Ovary (tissue), 7 donors: ENCODE measurements at regions not wholly inside any gene's neighbourhood (a gene's known extent, or its start where the extent isn't known, plus 50 kb on each side); places are given as distances from the start of the nearest gene placed in this dataset.

ENCODE experiments used
- DNase-seq, 5 donors: peaks; one replicate each; pipeline ENCODE4 v3.0.0-alpha.2; 2019 to 2020
- H3K27ac ChIP-seq, 2 donors: fragments of 200-600 bp; one replicate each; pipeline versions ENCODE4 v1.5.1 to v1.8.0; 2019 to 2022
- H3K27me3 ChIP-seq: fragments of 200-600 bp; one replicate; pipeline ENCODE4 v1.8.0; 2022
- H3K36me3 ChIP-seq: fragments of 200-600 bp; sonication (generic); one replicate; pipeline ENCODE4 v1.5.1; 2019
- H3K4me1 ChIP-seq: one replicate; pipeline ENCODE4 v1.8.1; 2013; ENCODE audit warnings: mild to moderate bottlenecking, moderate library complexity; ENCODE audit not compliant: insufficient read depth
- H3K4me3 ChIP-seq: fragments of 200-600 bp; sonication (generic); one replicate; pipeline ENCODE4 v1.5.1; 2017
- H3K9me3 ChIP-seq, 2 donors: fragments of 200-600 bp in 1 of 2; sonication (generic) in 1 of 2; one replicate each; pipeline versions ENCODE4 v1.5.1 to v1.8.1; 2013 to 2019; ENCODE audit warnings: mild to moderate bottlenecking in 1 of 2, moderate library complexity in 1 of 2
- CTCF ChIP-seq, 3 donors: fragments of 450-650 bp in 2 of 3; fragments of 200-600 bp in 1 of 3; IDR thresholded peaks; one replicate each; pipeline versions ENCODE4 v1.5.1 to v1.8.0; 2016 to 2022; ENCODE audit warnings: antibody characterized with exemption in 3 of 3, mild to moderate bottlenecking in 1 of 3
- EP300 ChIP-seq: sonication (generic); formaldehyde crosslinking; IDR thresholded peaks from one replicate; pipeline ENCODE4 v1.6.1; 2017; ENCODE audit warnings: antibody characterized with exemption
- POLR2A ChIP-seq: fragments of 450-650 bp; IDR thresholded peaks from one replicate; pipeline ENCODE4 v1.6.1; 2017; ENCODE audit warnings: antibody characterized with exemption, mild to moderate bottlenecking, moderate library complexity
- WGBS, 3 donors: extraction: QIAGEN DNeasy Blood & Tissue Kit in 1 of 3; methylation state at CpG; one replicate each; pipeline versions ENCODE4 v1.1.5 to v1.1.7; 2013 to 2017; 5-methylcytosine and 5-hydroxymethylcytosine counted together
- intact Hi-C, 4 donors: fragments of 100-400 bp; cut with DNase I; formaldehyde crosslinking; loops; one replicate each; pipeline versions ENCODE4 v1.11.0 to v1.15.1; 2022 to 2023
- donor health status: DM: no; HTN: no; CAD: no; lungs with moderate emphysema.
- donor health status: DM: no; HTN: no; CAD: no.
- donor health status: Bipolar disorder and iron deficiency.
- donor health status: DM: no; HTN: no; CAD: no.
- donor health status: DM: yes; HTN: yes; CAD: no.

- no peaks in the 10 kb centered on the region for H3K9me3 ChIP-seq
- intact Hi-C loops: no loop called here
- no peaks in the 10 kb centered on the region for H3K36me3 ChIP-seq
- no peaks in the 10 kb centered on the region for H3K4me1 ChIP-seq
- no peak overlapping the region for H3K4me3 ChIP-seq
- H3K27me3 ChIP-seq: no peaks in the 10 kb centered on the region
- no peak overlapping the region for H3K27ac ChIP-seq
- 70 to 78% (median 70%) methylated on average over 4 of the region's 4 CpGs for WGBS, 3 donors
- TF ChIP-seq EP300 (no peak), CTCF (IDR thresholded peaks at IDR 0.05) (no peak), POLR2A (no peak)
- no peak for DNase-seq
Observed at GRCh38 chr21:26751305-26751704, 93.9 kb downstream of the ADAMTS1 start.

GRCh38 chr21:26748066-26748465 is 97.1 kb downstream of the ADAMTS1 start:
- TF ChIP-seq CTCF (IDR thresholded peaks at IDR 0.05): no peak
- TF ChIP-seq POLR2A: no peak
- TF ChIP-seq EP300: no peak
- Histone ChIP-seq H3K27ac (no peak overlapping the region), H3K4me3 (no peak overlapping the region), H3K9me3 (no peaks in the 10 kb centered on the region), H3K36me3 (no peaks in the 10 kb centered on the region), H3K4me1 (no peaks in the 10 kb centered on the region), H3K27me3 (no peaks in the 10 kb centered on the region)
- no peak for DNase-seq
- 38 to 65% (median 38%) methylated on average over 5 of the region's 5 CpGs for WGBS, 3 donors
- intact Hi-C loops: no loop called here

GRCh38 chr21:26747216-26747615 is 98.0 kb downstream of the ADAMTS1 start:
- Histone ChIP-seq H3K4me1 (no peaks in the 10 kb centered on the region), H3K9me3 (no peaks in the 10 kb centered on the region), H3K4me3 (no peak overlapping the region), H3K36me3 (no peaks in the 10 kb centered on the region), H3K27me3 (no peaks in the 10 kb centered on the region), H3K27ac (no peak overlapping the region)
- WGBS, 3 donors: 67 to 79% (median 77%) methylated on average over 2 of the region's 2 CpGs
- intact Hi-C loops: no loop called here
- no peak for DNase-seq
- TF ChIP-seq CTCF (IDR thresholded peaks at IDR 0.05): no peak

GRCh38 chr21:26743524-26743923 is 101.7 kb downstream of the ADAMTS1 start:
- Histone ChIP-seq H3K27me3 (no peaks in the 10 kb centered on the region), H3K4me1 (no peaks in the 10 kb centered on the region), H3K27ac (no peak overlapping the region), H3K9me3 (no peaks in the 10 kb centered on the region), H3K4me3 (no peak overlapping the region), H3K36me3 (no peaks in the 10 kb centered on the region)
- intact Hi-C loops: no loop called here
- no peak for DNase-seq
- TF ChIP-seq EP300: no peak
- TF ChIP-seq POLR2A: no peak
- no peak for TF ChIP-seq CTCF (IDR thresholded peaks at IDR 0.05)
- 84 to 90% (median 89%) methylated on average over 2 of the region's 2 CpGs for WGBS, 3 donors

- intact Hi-C loops: no loop called here
- no peaks in the 10 kb centered on the region for H3K36me3 ChIP-seq
- H3K9me3 ChIP-seq: no peaks in the 10 kb centered on the region
- H3K4me1 ChIP-seq: no peaks in the 10 kb centered on the region
- H3K27ac ChIP-seq: no peak overlapping the region
- WGBS, 3 donors: 63 to 95% (median 84%) methylated on average over 1 of the region's 1 CpG
- no peak overlapping the region for H3K4me3 ChIP-seq
- H3K27me3 ChIP-seq: no peaks in the 10 kb centered on the region
- DNase-seq: no peak
- TF ChIP-seq EP300 (no peak), POLR2A (no peak)
Observed at GRCh38 chr21:26739189-26739588, 106.0 kb downstream of the ADAMTS1 start.
